H1 (cell line): ENCODE measurements at regions not wholly inside any gene's neighbourhood (a gene's known extent, or its start where the extent isn't known, plus 50 kb on each side); places are given as distances from the start of the nearest gene placed in this dataset.

Experiments
- CTCF ChIA-PET: fragments of 300-600 bp; sonication (Branson Sonifier 250); formaldehyde crosslinking; loops from one replicate; lab custom pipeline; 2021; ENCODE audit not compliant: partially characterized antibody; lab: Charles Lee
- POLR2A ChIA-PET: fragments of 300-600 bp; sonication (Branson Sonifier 250); formaldehyde crosslinking; loops from one replicate; lab custom pipeline; 2021; ENCODE audit warnings: inconsistent platforms; ENCODE audit not compliant: partially characterized antibody; lab: Charles Lee
- DNase-seq, 2 experiments: peaks; one replicate each; pipeline versions ENCODE4 v3.0.0 to v3.0.0-alpha.2; 2010 to 2022; ENCODE audit warnings: low spot score in 2 of 2, low read depth in 1 of 2, mixed read lengths in 1 of 2
- FAIRE-seq: peaks from 2 replicates; lab custom pipeline; 2011; peaks lifted over from hg19 to GRCh38; lab: Jason Lieb, UNC
- H2AFZ ChIP-seq: 2 replicates; pipeline ENCODE4 v1.8.1; 2012; ENCODE audit warnings: low read length, inconsistent platforms
- H2AK5ac ChIP-seq: 2 replicates; pipeline ENCODE4 v1.6.1; 2013; ENCODE audit warnings: low read depth, low read length
- H2BK120ac ChIP-seq: replicated peaks from 2 replicates; pipeline ENCODE3; 2013; ENCODE audit warnings: low read depth, low read length, inconsistent platforms
- H2BK12ac ChIP-seq: 2 replicates; pipeline ENCODE4 v1.6.1; 2013; ENCODE audit warnings: low read depth, low read length
- H2BK15ac ChIP-seq: 2 replicates; pipeline ENCODE4 v1.6.1; 2013; ENCODE audit warnings: low read length
- H2BK20ac ChIP-seq: 2 replicates; pipeline ENCODE4 v1.6.1; 2013; ENCODE audit warnings: low read length
- H2BK5ac ChIP-seq: 2 replicates; pipeline ENCODE4 v1.6.1; 2013; ENCODE audit warnings: low read depth, low read length
- H3K14ac ChIP-seq: 2 replicates; pipeline ENCODE4 v1.6.1; 2013; ENCODE audit warnings: inconsistent platforms; ENCODE audit not compliant: insufficient read length
- H3K18ac ChIP-seq: 2 replicates; pipeline ENCODE4 v1.6.1; 2013; ENCODE audit warnings: low read length; ENCODE audit errors: extremely low read depth
- H3K23ac ChIP-seq: 2 replicates; pipeline ENCODE4 v1.6.1; 2013; ENCODE audit warnings: inconsistent platforms; ENCODE audit not compliant: insufficient read length
- H3K23me2 ChIP-seq: 2 replicates; pipeline ENCODE4 v1.6.1; 2013; ENCODE audit warnings: low read depth, low read length
- H3K27ac ChIP-seq: 2 replicates; pipeline ENCODE4 v1.6.1; 2011; ENCODE audit warnings: low read depth, low read length, inconsistent platforms
- H3K27me3 ChIP-seq, 4 experiments: replicated peaks in 1 of 4; 1 replicate in 1 of 4; 2 replicates in 3 of 4; pipeline versions ENCODE4 v1.6.1 to v1.8.1; 2011 to 2013; ENCODE audit warnings: low read length in 3 of 4, mild to moderate bottlenecking in 3 of 4, inconsistent platforms in 2 of 4, mixed read lengths in 2 of 4, moderate library complexity in 1 of 4; ENCODE audit not compliant: control insufficient read depth in 3 of 4, insufficient read depth in 3 of 4; ENCODE audit errors: extremely low read depth in 1 of 4
- H3K36me3 ChIP-seq, 4 experiments: 2 replicates each; pipeline versions ENCODE4 v1.6.1 to v1.8.1; 2011 to 2013; ENCODE audit warnings: mild to moderate bottlenecking in 4 of 4, low read length in 3 of 4, moderate library complexity in 2 of 4, control low read depth in 1 of 4, inconsistent platforms in 1 of 4; ENCODE audit not compliant: insufficient read depth in 4 of 4, control insufficient read depth in 2 of 4
- H3K4ac ChIP-seq: replicated peaks from 2 replicates; pipeline ENCODE3; 2013; ENCODE audit warnings: low read length, low read depth, mixed read lengths, inconsistent platforms; ENCODE audit not compliant: insufficient read length
- H3K4me1 ChIP-seq, 4 experiments: replicated peaks in 1 of 4; 1 replicate in 1 of 4; 2 replicates in 3 of 4; pipeline versions ENCODE4 v1.6.1 to v1.8.1; 2011 to 2013; ENCODE audit warnings: low read length in 3 of 4, inconsistent platforms in 2 of 4, mixed read lengths in 1 of 4; ENCODE audit not compliant: insufficient read depth in 4 of 4, control insufficient read depth in 3 of 4
- H3K4me2 ChIP-seq, 2 experiments: 2 replicates each; pipeline versions ENCODE4 v1.6.1 to v1.8.1; 2011 to 2013; ENCODE audit warnings: low read depth in 2 of 2, low read length in 2 of 2, control low read depth in 1 of 2, inconsistent platforms in 1 of 2, mild to moderate bottlenecking in 1 of 2; ENCODE audit not compliant: insufficient read depth in 1 of 2
- H3K4me3 ChIP-seq, 4 experiments: fragments of 200-600, 300-600 bp in 1 of 4; sonication (generic), shearing (Covaris generic), sonication (Bioruptor Twin) in 1 of 4; 2 replicates each; pipeline versions ENCODE4 v1.5.1 to v1.8.1; 2011 to 2016; ENCODE audit warnings: low read length in 4 of 4, low read depth in 3 of 4, control low read depth in 2 of 4, inconsistent platforms in 2 of 4, mild to moderate bottlenecking in 2 of 4, mixed read lengths in 1 of 4, moderate library complexity in 1 of 4; ENCODE audit not compliant: insufficient read depth in 2 of 4; ENCODE audit errors: extremely low read depth in 1 of 4
- H3K56ac ChIP-seq: replicated peaks from 2 replicates; pipeline ENCODE3; 2013; ENCODE audit warnings: low read depth, mild to moderate bottlenecking, mixed read lengths, low read length, inconsistent platforms; ENCODE audit not compliant: insufficient read length
- H3K79me1 ChIP-seq: 2 replicates; pipeline ENCODE4 v1.6.1; 2013; ENCODE audit warnings: low read depth, low read length, control low read depth
- H3K79me2 ChIP-seq, 2 experiments: 2 replicates each; pipeline versions ENCODE4 v1.6.1 to v1.8.1; 2012 to 2013; ENCODE audit warnings: low read length in 2 of 2, mild to moderate bottlenecking in 2 of 2, inconsistent platforms in 1 of 2; ENCODE audit not compliant: insufficient read depth in 2 of 2, control insufficient read depth in 1 of 2
- H3K9ac ChIP-seq, 4 experiments: replicated peaks in 1 of 4; 1 replicate in 1 of 4; 2 replicates in 3 of 4; pipeline versions ENCODE4 v1.6.1 to v1.8.1; 2011 to 2013; ENCODE audit warnings: low read depth in 3 of 4, low read length in 3 of 4, control low read depth in 2 of 4, mild to moderate bottlenecking in 2 of 4, moderate library complexity in 2 of 4, inconsistent platforms in 1 of 4; ENCODE audit errors: extremely low read depth in 1 of 4
- H3K9me3 ChIP-seq, 2 experiments: 2 replicates each; pipeline versions ENCODE4 v1.6.1 to v1.8.1; 2012 to 2013; ENCODE audit warnings: mild to moderate bottlenecking in 2 of 2, moderate library complexity in 2 of 2, control low read depth in 1 of 2, inconsistent platforms in 1 of 2, low read depth in 1 of 2, low read length in 1 of 2, mixed read lengths in 1 of 2; ENCODE audit not compliant: insufficient read depth in 2 of 2
- H4K20me1 ChIP-seq, 2 experiments: replicated peaks in 1 of 2; 2 replicates each; pipeline versions ENCODE3 to v1.8.1; 2011 to 2013; ENCODE audit warnings: inconsistent platforms in 2 of 2, low read length in 2 of 2, mild to moderate bottlenecking in 1 of 2; ENCODE audit not compliant: insufficient read depth in 2 of 2, control insufficient read depth in 1 of 2
- H4K5ac ChIP-seq: 2 replicates; pipeline ENCODE4 v1.6.1; 2013; ENCODE audit warnings: low read length, low read depth, mixed read lengths, inconsistent platforms; ENCODE audit not compliant: insufficient read length
- H4K8ac ChIP-seq: 2 replicates; pipeline ENCODE4 v1.8.0; 2013; ENCODE audit warnings: mild to moderate bottlenecking, moderate library complexity, low read length, inconsistent platforms; ENCODE audit not compliant: insufficient read depth; ENCODE audit errors: extremely low read depth
- H4K91ac ChIP-seq: replicated peaks from 2 replicates; pipeline ENCODE3; 2013; ENCODE audit warnings: low read length, mixed read lengths, inconsistent platforms; ENCODE audit not compliant: insufficient read length
- BACH1 ChIP-seq: IDR thresholded peaks from 2 replicates; pipeline ENCODE4 v1.6.1; 2012; ENCODE audit warnings: low read length, improper control_type of control experiment
- BRCA1 ChIP-seq: IDR thresholded peaks from 2 replicates; pipeline ENCODE4 v1.6.1; 2012; ENCODE audit warnings: low read depth, low read length, improper control_type of control experiment
- CBX5 ChIP-seq: fragments of 300-800, 300-1000 bp; sonication (generic); IDR thresholded peaks from 2 replicates; pipeline ENCODE4 v1.7.1; 2016; ENCODE audit warnings: antibody characterized with exemption, low read length, low read depth
- CBX8 ChIP-seq: fragments of 300-800, 300-1000 bp; sonication (generic); IDR thresholded peaks from 2 replicates; pipeline ENCODE4 v1.7.1; 2016; ENCODE audit warnings: low read depth, low read length, borderline replicate concordance
- CHD2 ChIP-seq: IDR thresholded peaks from 2 replicates; pipeline ENCODE4 v1.6.1; 2012; ENCODE audit warnings: low read length, improper control_type of control experiment
- EZH2 ChIP-seq: fragments of 200-600 bp; sonication (generic); IDR thresholded peaks from 2 replicates; pipeline ENCODE4 v1.7.1; 2012; ENCODE audit warnings: low read depth, mild to moderate bottlenecking, moderate library complexity, low read length, inconsistent platforms; ENCODE audit not compliant: severe bottlenecking
- GABPA ChIP-seq: IDR thresholded peaks from 2 replicates; pipeline ENCODE4 v1.6.1; 2011; ENCODE audit warnings: mild to moderate bottlenecking, low read length, moderate library complexity, borderline replicate concordance; ENCODE audit not compliant: insufficient read depth
- JUN ChIP-seq: IDR thresholded peaks from 2 replicates; pipeline ENCODE4 v1.6.1; 2011; ENCODE audit warnings: low read depth, mild to moderate bottlenecking, improper control_type of control experiment, low read length
- KDM4A ChIP-seq: IDR thresholded peaks from one replicate; pipeline ENCODE4 v1.7.1; 2012; ENCODE audit warnings: low read depth, mild to moderate bottlenecking, moderate library complexity, low read length, inconsistent platforms; ENCODE audit not compliant: severe bottlenecking
- RBBP5 ChIP-seq: IDR thresholded peaks from 2 replicates; pipeline ENCODE4 v1.7.1; 2012; ENCODE audit warnings: low read depth, mild to moderate bottlenecking, inconsistent platforms, low read length, moderate library complexity, borderline replicate concordance
- SIX5 ChIP-seq: IDR thresholded peaks from 2 replicates; pipeline ENCODE4 v1.6.1; 2011; ENCODE audit warnings: mild to moderate bottlenecking, low read depth, low read length
- SUZ12 ChIP-seq: fragments of 200-600 bp; sonication (generic); IDR thresholded peaks from 2 replicates; pipeline ENCODE4 v1.6.1; 2012; ENCODE audit warnings: mild to moderate bottlenecking, inconsistent platforms, low read length, moderate library complexity, mixed read lengths
- WGBS, 2 experiments: shearing (Covaris generic) in 1 of 2; methylation state at CpG; one replicate each; pipeline versions ENCODE4 v1.1.6 to v1.1.7; 2013 to 2015; ENCODE audit warnings: low lambda C conversion rate in 2 of 2, mixed read lengths in 2 of 2, inconsistent platforms in 1 of 2, low coverage in 1 of 2, missing lambda C conversion rate in 1 of 2; ENCODE audit not compliant: insufficient replicate concordance in 2 of 2, insufficient coverage in 1 of 2, insufficient read length in 1 of 2; ENCODE audit errors: extremely low coverage in 1 of 2, missing lambda C conversion rate in 1 of 2; 5-methylcytosine and 5-hydroxymethylcytosine counted together
- TF ChIP-seq, protein P1 (sequence below), 3 experiments: IDR thresholded peaks; 1 replicate in 2 of 3; 2 replicates in 1 of 3; pipeline versions ENCODE4 v1.5.1 to v1.6.1; 2011; ENCODE audit warnings: low read length in 3 of 3, mild to moderate bottlenecking in 3 of 3, inconsistent platforms in 2 of 3, low read depth in 1 of 3, moderate library complexity in 1 of 3; ENCODE audit not compliant: insufficient read depth in 1 of 3; ENCODE audit errors: control extremely low read depth in 1 of 3

- H3K18ac ChIP-seq, result no peak overlapping the region
- no peaks in the 10 kb centered on the region; the same call in 1 of the 2 replicates for H3K23me2 ChIP-seq
- H3K56ac ChIP-seq, result no peak overlapping the region
- no peak overlapping the region for H2BK120ac ChIP-seq
- no peaks in the 10 kb centered on the region for H3K27me3 ChIP-seq
- H4K8ac ChIP-seq, result no peak overlapping the region
- no peak overlapping the region for H3K14ac ChIP-seq
- CTCF ChIA-PET, result interaction anchor here (0.6 to 1.1 kb wide), 2 partner anchors 41 to 160 kb away, joined by 3 read pairs; no protein-coding TSS in a partner anchor
- H4K91ac ChIP-seq, result no peak overlapping the region
- H2BK5ac ChIP-seq, result no peak overlapping the region
- no peak for DNase-seq
- no peak overlapping the region for H4K5ac ChIP-seq
- H4K20me1 ChIP-seq, result no peaks in the 10 kb centered on the region
- POLR2A ChIA-PET, result no interaction called here
- WGBS, 2 experiments, result 91% methylated on average over 4 of the region's 4 CpGs; no CpG with 5 or more reads in 1 of the 2 experiments
- H2BK15ac ChIP-seq, result no peak overlapping the region
- H3K79me2 ChIP-seq, result no peaks in the 10 kb centered on the region
- FAIRE-seq, result no peak
- no peak overlapping the region for H3K4me2 ChIP-seq
- no peaks in the 10 kb centered on the region for H3K9me3 ChIP-seq
- no peak overlapping the region for H2AFZ ChIP-seq
- no peak overlapping the region for H2AK5ac ChIP-seq
- no peak overlapping the region for H2BK12ac ChIP-seq
- no peak overlapping the region for H3K27ac ChIP-seq
- H3K4me1 ChIP-seq, result peaks cover 0 to 11% (median 2%) of the 10 kb centered on the region in 4 experiments; a peak in 2 of 7 replicates
- no peak overlapping the region for H3K23ac ChIP-seq
- no peak overlapping the region for H3K9ac ChIP-seq
- H3K79me1 ChIP-seq, result no peaks in the 10 kb centered on the region
- no peak overlapping the region for H2BK20ac ChIP-seq
- H3K4me3 ChIP-seq, result no peak overlapping the region
- H3K36me3 ChIP-seq, result no peaks in the 10 kb centered on the region
- H3K4ac ChIP-seq, result no peak overlapping the region
- TF ChIP-seq GABPA (no peak), JUN (no peak), RBBP5 (no peak), KDM4A (no peak), CHD2 (no peak), BRCA1 (no peak), SUZ12 (no peak), CBX8 (no peak), CBX5 (no peak), BACH1 (no peak), EZH2 (no peak), SIX5 (no peak)
- TF ChIP-seq, protein P1, sequence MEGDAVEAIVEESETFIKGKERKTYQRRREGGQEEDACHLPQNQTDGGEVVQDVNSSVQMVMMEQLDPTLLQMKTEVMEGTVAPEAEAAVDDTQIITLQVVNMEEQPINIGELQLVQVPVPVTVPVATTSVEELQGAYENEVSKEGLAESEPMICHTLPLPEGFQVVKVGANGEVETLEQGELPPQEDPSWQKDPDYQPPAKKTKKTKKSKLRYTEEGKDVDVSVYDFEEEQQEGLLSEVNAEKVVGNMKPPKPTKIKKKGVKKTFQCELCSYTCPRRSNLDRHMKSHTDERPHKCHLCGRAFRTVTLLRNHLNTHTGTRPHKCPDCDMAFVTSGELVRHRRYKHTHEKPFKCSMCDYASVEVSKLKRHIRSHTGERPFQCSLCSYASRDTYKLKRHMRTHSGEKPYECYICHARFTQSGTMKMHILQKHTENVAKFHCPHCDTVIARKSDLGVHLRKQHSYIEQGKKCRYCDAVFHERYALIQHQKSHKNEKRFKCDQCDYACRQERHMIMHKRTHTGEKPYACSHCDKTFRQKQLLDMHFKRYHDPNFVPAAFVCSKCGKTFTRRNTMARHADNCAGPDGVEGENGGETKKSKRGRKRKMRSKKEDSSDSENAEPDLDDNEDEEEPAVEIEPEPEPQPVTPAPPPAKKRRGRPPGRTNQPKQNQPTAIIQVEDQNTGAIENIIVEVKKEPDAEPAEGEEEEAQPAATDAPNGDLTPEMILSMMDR (IDR thresholded peaks at IDR 0.05; ENCODE audit: control extremely low read depth in 1 of 3, insufficient read depth in 1 of 3, low read depth in 1 of 3, low read length in 3 of 3), result no peak
Observed at GRCh38 chr20:21018576-21018975, 87.6 kb downstream of the LINC00237 start.
